WTC11 (cell line): ENCODE measurements at regions not wholly inside any gene's neighbourhood (a gene's known extent, or its start where the extent isn't known, plus 50 kb on each side); places are given as distances from the start of the nearest gene placed in this dataset.

ENCODE experiments used
- ATAC-seq: fragments of 200-7000 bp; cut with Tn5 transposase; 2 replicates; pipeline ENCODE4 v1.10.0; 2021; ENCODE audit warnings: mild to moderate bottlenecking, moderate library complexity
- CTCF ChIA-PET: fragments of 300-600 bp; sonication (Branson Sonifier 250); formaldehyde crosslinking; loops from one replicate; lab custom pipeline; 2021; ENCODE audit warnings: antibody characterized with exemption; lab: Charles Lee
- POLR2A ChIA-PET: fragments of 350-600 bp; sonication (Branson Sonifier 250); formaldehyde crosslinking; loops from one replicate; lab custom pipeline; 2021; ENCODE audit warnings: antibody characterized with exemption; lab: Charles Lee
- DNase-seq: peaks from one replicate; pipeline ENCODE4 v3.0.0; 2021; ENCODE audit warnings: low spot score
- H3K27ac Mint-ChIP-seq: 2 replicates; pipeline ENCODE4 v1.8.0; 2021; ENCODE audit warnings: mixed read lengths
- H3K27me3 Mint-ChIP-seq: 2 replicates; pipeline ENCODE4 v1.8.0; 2021; ENCODE audit warnings: low read depth, mild to moderate bottlenecking, moderate library complexity, mixed read lengths
- H3K36me3 Mint-ChIP-seq: 2 replicates; pipeline ENCODE4 v1.8.0; 2021; ENCODE audit warnings: mixed read lengths
- H3K4me1 Mint-ChIP-seq: 2 replicates; pipeline ENCODE4 v1.8.0; 2022; ENCODE audit warnings: mixed read lengths
- H3K4me3 Mint-ChIP-seq: 2 replicates; pipeline ENCODE4 v1.8.0; 2021; ENCODE audit warnings: mild to moderate bottlenecking, moderate library complexity, mixed read lengths
- H3K9me3 Mint-ChIP-seq: 2 replicates; pipeline ENCODE4 v1.8.0; 2021; ENCODE audit warnings: mixed read lengths
- ESRRA ChIP-seq: sonication (generic); formaldehyde crosslinking; IDR thresholded peaks from 2 replicates; pipeline ENCODE4 v1.8.1; 2022; ENCODE audit warnings: mild to moderate bottlenecking, missing genetic modification reagents, borderline replicate concordance
- FOXK1 ChIP-seq: sonication (generic); formaldehyde crosslinking; IDR thresholded peaks from 2 replicates; pipeline ENCODE4 v1.8.0; 2022; ENCODE audit warnings: mild to moderate bottlenecking, moderate library complexity, missing genetic modification reagents
- GABPB1 ChIP-seq: sonication (generic); formaldehyde crosslinking; IDR thresholded peaks from 2 replicates; pipeline ENCODE4 v1.8.1; 2023; ENCODE audit warnings: mild to moderate bottlenecking, missing genetic modification reagents
- HMGA2 ChIP-seq: fragments of 250-450 bp; sonication (Bioruptor Pico); IDR thresholded peaks from 2 replicates; pipeline ENCODE4 v1.4.0; 2021; ENCODE audit warnings: mild to moderate bottlenecking, moderate library complexity
- JUN ChIP-seq: sonication (generic); formaldehyde crosslinking; IDR thresholded peaks from 2 replicates; pipeline ENCODE4 v1.8.0; 2023; ENCODE audit warnings: mild to moderate bottlenecking, missing genetic modification reagents
- OVOL2 ChIP-seq: fragments of 250-450 bp; sonication (Bioruptor Pico); IDR thresholded peaks from 2 replicates; pipeline ENCODE4 v1.9.0; 2021; ENCODE audit warnings: mild to moderate bottlenecking, borderline replicate concordance
- PRRX2 ChIP-seq: fragments of 250-450 bp; sonication (Bioruptor Pico); IDR thresholded peaks from 2 replicates; pipeline ENCODE4 v1.8.0; 2021; ENCODE audit warnings: mild to moderate bottlenecking
- TEAD4 ChIP-seq: sonication (generic); formaldehyde crosslinking; IDR thresholded peaks from 2 replicates; pipeline ENCODE4 v1.8.0; 2022; ENCODE audit warnings: mild to moderate bottlenecking, missing genetic modification reagents
- ZNF232 ChIP-seq: sonication (generic); formaldehyde crosslinking; IDR thresholded peaks from 2 replicates; pipeline ENCODE4 v1.8.0; 2022; ENCODE audit warnings: mild to moderate bottlenecking, missing genetic modification reagents
- ZNF671 ChIP-seq: fragments of 250-450 bp; sonication (Bioruptor Pico); IDR thresholded peaks from 2 replicates; pipeline ENCODE4 v1.8.0; 2021; ENCODE audit warnings: mild to moderate bottlenecking
- TF ChIP-seq, protein P1 (sequence below): sonication (generic); formaldehyde crosslinking; IDR thresholded peaks from 2 replicates; pipeline ENCODE4 v1.8.0; 2023; ENCODE audit warnings: missing genetic modification reagents, mild to moderate bottlenecking, borderline replicate concordance
- TF ChIP-seq, protein P2 (sequence below): fragments of 250-450 bp; sonication (Bioruptor Pico); IDR thresholded peaks from 2 replicates; pipeline ENCODE4 v1.9.0; 2021; ENCODE audit warnings: mild to moderate bottlenecking
- TF ChIP-seq, protein P3 (sequence below): sonication (generic); formaldehyde crosslinking; IDR thresholded peaks from 2 replicates; pipeline ENCODE4 v1.8.0; 2023; ENCODE audit warnings: mild to moderate bottlenecking, missing genetic modification reagents
- TF ChIP-seq, protein P4 (sequence below): sonication (generic); formaldehyde crosslinking; IDR thresholded peaks from 2 replicates; pipeline ENCODE4 v1.8.1; 2022; ENCODE audit warnings: mild to moderate bottlenecking, missing genetic modification reagents, moderate library complexity, borderline replicate concordance
- TF ChIP-seq, protein P5 (sequence below): sonication (generic); formaldehyde crosslinking; IDR thresholded peaks from 2 replicates; pipeline ENCODE4 v1.8.1; 2022; ENCODE audit warnings: low read depth, mild to moderate bottlenecking, moderate library complexity, missing genetic modification reagents, borderline replicate concordance
- TF ChIP-seq, protein P6 (sequence below): sonication (generic); formaldehyde crosslinking; IDR thresholded peaks from 2 replicates; pipeline ENCODE4 v1.8.0; 2023; ENCODE audit warnings: missing genetic modification reagents
- TF ChIP-seq, protein P7 (sequence below): sonication (generic); formaldehyde crosslinking; conservative IDR thresholded peaks from 2 replicates; pipeline ENCODE4 v1.8.1; 2023; ENCODE audit warnings: mild to moderate bottlenecking, low read depth, missing genetic modification reagents, moderate library complexity
- TF ChIP-seq, protein P8 (sequence below): fragments of 250-450 bp; sonication (Bioruptor Pico); IDR thresholded peaks from 2 replicates; pipeline ENCODE4 v1.8.0; 2021; ENCODE audit warnings: mild to moderate bottlenecking

DNA sequence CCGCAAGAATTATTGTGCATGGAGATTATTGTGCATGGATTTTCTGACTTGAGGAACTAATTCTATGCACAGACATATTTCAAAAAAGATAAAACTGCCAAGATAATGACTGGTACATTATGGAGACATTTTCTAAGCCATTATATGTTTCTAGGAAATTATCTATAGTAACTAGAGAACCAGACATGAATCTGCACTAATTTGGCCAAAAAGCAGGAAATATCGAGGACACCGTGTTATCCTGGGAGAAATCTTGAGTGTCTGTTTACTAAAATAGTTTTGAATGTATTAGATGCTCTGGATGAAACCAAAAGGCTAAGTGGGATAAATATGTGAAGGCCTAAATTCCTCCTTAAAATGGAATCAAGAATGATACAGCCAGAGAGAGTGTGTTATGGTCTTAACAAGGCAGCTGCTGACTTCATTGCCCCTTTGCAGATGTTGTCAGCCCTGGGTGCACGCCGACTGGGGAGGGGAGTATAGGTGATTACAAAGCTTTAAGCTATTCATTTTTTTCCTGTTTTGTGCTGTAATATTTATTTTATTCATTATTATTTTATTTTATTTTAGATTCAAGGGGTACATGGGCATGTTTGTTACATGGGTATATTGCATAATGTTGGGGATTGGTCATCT, 226.7 kb downstream of the UTP18 start (continued):
- TF ChIP-seq, protein P1, sequence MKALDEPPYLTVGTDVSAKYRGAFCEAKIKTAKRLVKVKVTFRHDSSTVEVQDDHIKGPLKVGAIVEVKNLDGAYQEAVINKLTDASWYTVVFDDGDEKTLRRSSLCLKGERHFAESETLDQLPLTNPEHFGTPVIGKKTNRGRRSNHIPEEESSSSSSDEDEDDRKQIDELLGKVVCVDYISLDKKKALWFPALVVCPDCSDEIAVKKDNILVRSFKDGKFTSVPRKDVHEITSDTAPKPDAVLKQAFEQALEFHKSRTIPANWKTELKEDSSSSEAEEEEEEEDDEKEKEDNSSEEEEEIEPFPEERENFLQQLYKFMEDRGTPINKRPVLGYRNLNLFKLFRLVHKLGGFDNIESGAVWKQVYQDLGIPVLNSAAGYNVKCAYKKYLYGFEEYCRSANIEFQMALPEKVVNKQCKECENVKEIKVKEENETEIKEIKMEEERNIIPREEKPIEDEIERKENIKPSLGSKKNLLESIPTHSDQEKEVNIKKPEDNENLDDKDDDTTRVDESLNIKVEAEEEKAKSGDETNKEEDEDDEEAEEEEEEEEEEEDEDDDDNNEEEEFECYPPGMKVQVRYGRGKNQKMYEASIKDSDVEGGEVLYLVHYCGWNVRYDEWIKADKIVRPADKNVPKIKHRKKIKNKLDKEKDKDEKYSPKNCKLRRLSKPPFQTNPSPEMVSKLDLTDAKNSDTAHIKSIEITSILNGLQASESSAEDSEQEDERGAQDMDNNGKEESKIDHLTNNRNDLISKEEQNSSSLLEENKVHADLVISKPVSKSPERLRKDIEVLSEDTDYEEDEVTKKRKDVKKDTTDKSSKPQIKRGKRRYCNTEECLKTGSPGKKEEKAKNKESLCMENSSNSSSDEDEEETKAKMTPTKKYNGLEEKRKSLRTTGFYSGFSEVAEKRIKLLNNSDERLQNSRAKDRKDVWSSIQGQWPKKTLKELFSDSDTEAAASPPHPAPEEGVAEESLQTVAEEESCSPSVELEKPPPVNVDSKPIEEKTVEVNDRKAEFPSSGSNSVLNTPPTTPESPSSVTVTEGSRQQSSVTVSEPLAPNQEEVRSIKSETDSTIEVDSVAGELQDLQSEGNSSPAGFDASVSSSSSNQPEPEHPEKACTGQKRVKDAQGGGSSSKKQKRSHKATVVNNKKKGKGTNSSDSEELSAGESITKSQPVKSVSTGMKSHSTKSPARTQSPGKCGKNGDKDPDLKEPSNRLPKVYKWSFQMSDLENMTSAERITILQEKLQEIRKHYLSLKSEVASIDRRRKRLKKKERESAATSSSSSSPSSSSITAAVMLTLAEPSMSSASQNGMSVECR = no peak
- TF ChIP-seq ZNF671 (CRISPR knock-in tag) = no peak
- no peak for TF ChIP-seq PRRX2
- TF ChIP-seq, protein P2, sequence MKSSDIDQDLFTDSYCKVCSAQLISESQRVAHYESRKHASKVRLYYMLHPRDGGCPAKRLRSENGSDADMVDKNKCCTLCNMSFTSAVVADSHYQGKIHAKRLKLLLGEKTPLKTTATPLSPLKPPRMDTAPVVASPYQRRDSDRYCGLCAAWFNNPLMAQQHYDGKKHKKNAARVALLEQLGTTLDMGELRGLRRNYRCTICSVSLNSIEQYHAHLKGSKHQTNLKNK (CRISPR knock-in tag) = no peak
- no peak for TF ChIP-seq TEAD4 (CRISPR knock-in tag)
- TF ChIP-seq, protein P3, sequence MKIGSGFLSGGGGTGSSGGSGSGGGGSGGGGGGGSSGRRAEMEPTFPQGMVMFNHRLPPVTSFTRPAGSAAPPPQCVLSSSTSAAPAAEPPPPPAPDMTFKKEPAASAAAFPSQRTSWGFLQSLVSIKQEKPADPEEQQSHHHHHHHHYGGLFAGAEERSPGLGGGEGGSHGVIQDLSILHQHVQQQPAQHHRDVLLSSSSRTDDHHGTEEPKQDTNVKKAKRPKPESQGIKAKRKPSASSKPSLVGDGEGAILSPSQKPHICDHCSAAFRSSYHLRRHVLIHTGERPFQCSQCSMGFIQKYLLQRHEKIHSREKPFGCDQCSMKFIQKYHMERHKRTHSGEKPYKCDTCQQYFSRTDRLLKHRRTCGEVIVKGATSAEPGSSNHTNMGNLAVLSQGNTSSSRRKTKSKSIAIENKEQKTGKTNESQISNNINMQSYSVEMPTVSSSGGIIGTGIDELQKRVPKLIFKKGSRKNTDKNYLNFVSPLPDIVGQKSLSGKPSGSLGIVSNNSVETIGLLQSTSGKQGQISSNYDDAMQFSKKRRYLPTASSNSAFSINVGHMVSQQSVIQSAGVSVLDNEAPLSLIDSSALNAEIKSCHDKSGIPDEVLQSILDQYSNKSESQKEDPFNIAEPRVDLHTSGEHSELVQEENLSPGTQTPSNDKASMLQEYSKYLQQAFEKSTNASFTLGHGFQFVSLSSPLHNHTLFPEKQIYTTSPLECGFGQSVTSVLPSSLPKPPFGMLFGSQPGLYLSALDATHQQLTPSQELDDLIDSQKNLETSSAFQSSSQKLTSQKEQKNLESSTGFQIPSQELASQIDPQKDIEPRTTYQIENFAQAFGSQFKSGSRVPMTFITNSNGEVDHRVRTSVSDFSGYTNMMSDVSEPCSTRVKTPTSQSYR = no peak
- no peak for TF ChIP-seq GABPB1 (CRISPR knock-in tag)
- TF ChIP-seq ZNF232 (CRISPR knock-in tag) = no peak
- no peak for TF ChIP-seq JUN (CRISPR knock-in tag)

DNA sequence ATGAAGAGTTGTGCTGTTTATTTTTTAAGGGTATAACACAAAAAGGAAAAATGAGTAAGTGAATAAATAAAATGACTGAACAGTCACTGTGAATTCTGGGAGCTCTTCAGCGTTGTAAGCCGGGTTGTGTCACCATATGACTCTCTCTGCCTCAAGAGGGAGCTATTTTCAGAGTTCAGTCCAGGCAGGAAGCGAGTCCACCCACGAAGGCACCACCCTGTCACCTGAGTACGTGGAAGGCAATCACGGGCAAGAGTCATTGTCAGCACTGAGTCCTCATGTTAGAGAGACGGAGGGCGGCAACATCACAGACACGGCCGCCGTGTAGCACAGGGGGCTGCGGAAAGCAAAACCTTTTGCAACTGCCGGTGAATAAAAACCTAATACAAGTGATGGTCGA, 227.6 kb downstream of the UTP18 start:
- no peaks in the 10 kb centered on the region; the same call in 1 of the 2 replicates for H3K27me3 Mint-ChIP-seq
- TF ChIP-seq FOXK1 (CRISPR knock-in tag) (no peak), OVOL2 (CRISPR knock-in tag) (no peak), ZNF232 (CRISPR knock-in tag) (no peak), HMGA2 (CRISPR knock-in tag) (no peak), ESRRA (no peak)
- TF ChIP-seq, protein P4, sequence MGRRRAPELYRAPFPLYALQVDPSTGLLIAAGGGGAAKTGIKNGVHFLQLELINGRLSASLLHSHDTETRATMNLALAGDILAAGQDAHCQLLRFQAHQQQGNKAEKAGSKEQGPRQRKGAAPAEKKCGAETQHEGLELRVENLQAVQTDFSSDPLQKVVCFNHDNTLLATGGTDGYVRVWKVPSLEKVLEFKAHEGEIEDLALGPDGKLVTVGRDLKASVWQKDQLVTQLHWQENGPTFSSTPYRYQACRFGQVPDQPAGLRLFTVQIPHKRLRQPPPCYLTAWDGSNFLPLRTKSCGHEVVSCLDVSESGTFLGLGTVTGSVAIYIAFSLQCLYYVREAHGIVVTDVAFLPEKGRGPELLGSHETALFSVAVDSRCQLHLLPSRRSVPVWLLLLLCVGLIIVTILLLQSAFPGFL = no peak
- TF ChIP-seq, protein P5, sequence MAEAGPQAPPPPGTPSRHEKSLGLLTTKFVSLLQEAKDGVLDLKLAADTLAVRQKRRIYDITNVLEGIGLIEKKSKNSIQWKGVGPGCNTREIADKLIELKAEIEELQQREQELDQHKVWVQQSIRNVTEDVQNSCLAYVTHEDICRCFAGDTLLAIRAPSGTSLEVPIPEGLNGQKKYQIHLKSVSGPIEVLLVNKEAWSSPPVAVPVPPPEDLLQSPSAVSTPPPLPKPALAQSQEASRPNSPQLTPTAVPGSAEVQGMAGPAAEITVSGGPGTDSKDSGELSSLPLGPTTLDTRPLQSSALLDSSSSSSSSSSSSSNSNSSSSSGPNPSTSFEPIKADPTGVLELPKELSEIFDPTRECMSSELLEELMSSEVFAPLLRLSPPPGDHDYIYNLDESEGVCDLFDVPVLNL = no peak
- TF ChIP-seq, protein P6, sequence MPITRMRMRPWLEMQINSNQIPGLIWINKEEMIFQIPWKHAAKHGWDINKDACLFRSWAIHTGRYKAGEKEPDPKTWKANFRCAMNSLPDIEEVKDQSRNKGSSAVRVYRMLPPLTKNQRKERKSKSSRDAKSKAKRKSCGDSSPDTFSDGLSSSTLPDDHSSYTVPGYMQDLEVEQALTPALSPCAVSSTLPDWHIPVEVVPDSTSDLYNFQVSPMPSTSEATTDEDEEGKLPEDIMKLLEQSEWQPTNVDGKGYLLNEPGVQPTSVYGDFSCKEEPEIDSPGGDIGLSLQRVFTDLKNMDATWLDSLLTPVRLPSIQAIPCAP (CRISPR knock-in tag) = no peak
- TF ChIP-seq, protein P7, sequence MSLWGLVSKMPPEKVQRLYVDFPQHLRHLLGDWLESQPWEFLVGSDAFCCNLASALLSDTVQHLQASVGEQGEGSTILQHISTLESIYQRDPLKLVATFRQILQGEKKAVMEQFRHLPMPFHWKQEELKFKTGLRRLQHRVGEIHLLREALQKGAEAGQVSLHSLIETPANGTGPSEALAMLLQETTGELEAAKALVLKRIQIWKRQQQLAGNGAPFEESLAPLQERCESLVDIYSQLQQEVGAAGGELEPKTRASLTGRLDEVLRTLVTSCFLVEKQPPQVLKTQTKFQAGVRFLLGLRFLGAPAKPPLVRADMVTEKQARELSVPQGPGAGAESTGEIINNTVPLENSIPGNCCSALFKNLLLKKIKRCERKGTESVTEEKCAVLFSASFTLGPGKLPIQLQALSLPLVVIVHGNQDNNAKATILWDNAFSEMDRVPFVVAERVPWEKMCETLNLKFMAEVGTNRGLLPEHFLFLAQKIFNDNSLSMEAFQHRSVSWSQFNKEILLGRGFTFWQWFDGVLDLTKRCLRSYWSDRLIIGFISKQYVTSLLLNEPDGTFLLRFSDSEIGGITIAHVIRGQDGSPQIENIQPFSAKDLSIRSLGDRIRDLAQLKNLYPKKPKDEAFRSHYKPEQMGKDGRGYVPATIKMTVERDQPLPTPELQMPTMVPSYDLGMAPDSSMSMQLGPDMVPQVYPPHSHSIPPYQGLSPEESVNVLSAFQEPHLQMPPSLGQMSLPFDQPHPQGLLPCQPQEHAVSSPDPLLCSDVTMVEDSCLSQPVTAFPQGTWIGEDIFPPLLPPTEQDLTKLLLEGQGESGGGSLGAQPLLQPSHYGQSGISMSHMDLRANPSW = no peak
- TF ChIP-seq, protein P8, sequence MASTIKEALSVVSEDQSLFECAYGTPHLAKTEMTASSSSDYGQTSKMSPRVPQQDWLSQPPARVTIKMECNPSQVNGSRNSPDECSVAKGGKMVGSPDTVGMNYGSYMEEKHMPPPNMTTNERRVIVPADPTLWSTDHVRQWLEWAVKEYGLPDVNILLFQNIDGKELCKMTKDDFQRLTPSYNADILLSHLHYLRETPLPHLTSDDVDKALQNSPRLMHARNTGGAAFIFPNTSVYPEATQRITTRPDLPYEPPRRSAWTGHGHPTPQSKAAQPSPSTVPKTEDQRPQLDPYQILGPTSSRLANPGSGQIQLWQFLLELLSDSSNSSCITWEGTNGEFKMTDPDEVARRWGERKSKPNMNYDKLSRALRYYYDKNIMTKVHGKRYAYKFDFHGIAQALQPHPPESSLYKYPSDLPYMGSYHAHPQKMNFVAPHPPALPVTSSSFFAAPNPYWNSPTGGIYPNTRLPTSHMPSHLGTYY = no peak
- 0 out of 2 replicates have a peak, but pooled peaks cover 4% of the 10 kb centered on the region for H3K36me3 Mint-ChIP-seq
- H3K4me1 Mint-ChIP-seq = peaks cover 5% of the 10 kb centered on the region
- ATAC-seq (peak; percentile 90), DNase-seq (peak; percentile 33)
- CTCF ChIA-PET = interaction anchor here (0.6 to 1.8 kb wide), 38 partner anchors 8 to 306 kb away, joined by 3 to 27 read pairs (median 5); no protein-coding TSS in a partner anchor
- H3K4me3 Mint-ChIP-seq = peak overlapping the region; percentile 32
- H3K27ac Mint-ChIP-seq = no peak overlapping the region
- peaks cover 11% of the 10 kb centered on the region for H3K9me3 Mint-ChIP-seq
- POLR2A ChIA-PET = no interaction called here
